GM12878 (cell line): ENCODE measurements at regions not wholly inside any gene's neighbourhood (a gene's known extent, or its start where the extent isn't known, plus 50 kb on each side); places are given as distances from the start of the nearest gene placed in this dataset.

Experiments
- RELB ChIP-seq: fragments of 450-650 bp; IDR thresholded peaks from 2 replicates; pipeline ENCODE4 v1.6.1; 2017; ENCODE audit warnings: low read depth, mild to moderate bottlenecking, moderate library complexity
- SIX5 ChIP-seq: IDR thresholded peaks from 2 replicates; pipeline ENCODE4 v1.6.1; 2011; ENCODE audit warnings: mild to moderate bottlenecking, low read depth, low read length, moderate library complexity; ENCODE audit not compliant: severe bottlenecking
- STAT3 ChIP-seq: IDR thresholded peaks from 2 replicates; pipeline ENCODE4 v1.6.1; 2011; ENCODE audit warnings: low read depth, low read length, improper control_type of control experiment
- SUZ12 ChIP-seq: fragments of 200-600 bp; sonication (generic); IDR thresholded peaks from one replicate; pipeline ENCODE4 v1.6.1; 2018; ENCODE audit warnings: antibody characterized with exemption, mild to moderate bottlenecking; ENCODE audit not compliant: unreplicated experiment
- YY1 ChIP-seq: IDR thresholded peaks from 2 replicates; pipeline ENCODE4 v1.6.1; 2011; ENCODE audit warnings: low read depth, mild to moderate bottlenecking, low read length
- ZBTB11 ChIP-seq: fragments of 450-650 bp; formaldehyde crosslinking; IDR thresholded peaks from 2 replicates; pipeline ENCODE4 v1.5.0; 2022; ENCODE audit warnings: mild to moderate bottlenecking, missing genetic modification characterization
- ZBTB4 ChIP-seq: fragments of 450-650 bp; formaldehyde crosslinking; IDR thresholded peaks from 2 replicates; pipeline ENCODE4 v1.4.0; 2022; ENCODE audit warnings: mild to moderate bottlenecking, moderate library complexity

- TF ChIP-seq ZBTB11 (CRISPR knock-in tag) (no peak), ZBTB4 (CRISPR knock-in tag) (no peak), SUZ12 (no peak), YY1 (no peak), SIX5 (no peak), STAT3 (no peak), RELB (no peak)
- TF ChIP-seq, all 136 proteins: peak for 0
Observed at GRCh38 chr2:155830817-155831579, 501.5 kb downstream of the NR4A2 start (continued).
